Naive thymus-derived CD4-positive, alpha-beta T cell (primary cell): ENCODE measurements at regions not wholly inside any gene's neighbourhood (a gene's known extent, or its start where the extent isn't known, plus 50 kb on each side); places are given as distances from the start of the nearest gene placed in this dataset.

Experiments used
- ATAC-seq: fragments of 150-1000 bp; cut with Tn5 transposase; 2 replicates; pipeline ENCODE4 v1.10.0; 2021; ENCODE audit warnings: mild to moderate bottlenecking, moderate library complexity
- CTCF ChIA-PET: fragments of 350-600 bp; sonication (Branson Sonifier 250); formaldehyde crosslinking; loops from one replicate; lab custom pipeline; 2021; ENCODE audit warnings: antibody characterized with exemption; lab: Charles Lee
- POLR2A ChIA-PET: fragments of 350-600 bp; sonication (Branson Sonifier 250); formaldehyde crosslinking; loops from one replicate; lab custom pipeline; 2021; ENCODE audit warnings: antibody characterized with exemption, inconsistent platforms; lab: Charles Lee
- DNase-seq, 9 donors: peaks; one replicate each; pipeline versions ENCODE4 v3.0.0 to v3.0.0-alpha.2; 2020 to 2022; ENCODE audit warnings: mixed read lengths in 1 of 9
- H3K27ac ChIP-seq: one replicate; pipeline ENCODE4 v1.7.0; 2013; ENCODE audit warnings: mild to moderate bottlenecking, low read depth, low read length, moderate library complexity
- H3K27me3 ChIP-seq, 2 donors: one replicate each; pipeline ENCODE4 v1.7.0; 2013; ENCODE audit warnings: low read length in 2 of 2, mild to moderate bottlenecking in 2 of 2, moderate library complexity in 2 of 2; ENCODE audit not compliant: control insufficient read depth in 2 of 2, insufficient read depth in 2 of 2
- H3K36me3 ChIP-seq, 3 experiments: 1 replicate in 2 of 3; 2 replicates in 1 of 3; pipeline ENCODE4 v1.7.0; 2013; ENCODE audit warnings: low read length in 3 of 3, mild to moderate bottlenecking in 3 of 3, moderate library complexity in 1 of 3; ENCODE audit not compliant: insufficient read depth in 3 of 3, control insufficient read depth in 2 of 3
- H3K4me1 ChIP-seq, 2 donors: one replicate each; pipeline ENCODE4 v1.7.0; 2013; ENCODE audit warnings: low read length in 2 of 2, mild to moderate bottlenecking in 2 of 2, moderate library complexity in 1 of 2; ENCODE audit not compliant: control insufficient read depth in 2 of 2, insufficient read depth in 2 of 2
- H3K4me3 ChIP-seq: 2 replicates; pipeline ENCODE4 v1.7.0; 2013; ENCODE audit warnings: mild to moderate bottlenecking, low read length
- H3K9me3 ChIP-seq, 3 experiments: 1 replicate in 2 of 3; 2 replicates in 1 of 3; pipeline ENCODE4 v1.7.0; 2013; ENCODE audit warnings: low read length in 3 of 3; ENCODE audit not compliant: control insufficient read depth in 2 of 3
- H3K27ac Mint-ChIP-seq, 9 donors: one replicate each; pipeline ENCODE4 v1.8.0; 2020 to 2022; ENCODE audit warnings: mixed read lengths in 9 of 9, mild to moderate bottlenecking in 8 of 9, moderate library complexity in 5 of 9, inconsistent platforms in 2 of 9
- H3K27me3 Mint-ChIP-seq, 5 donors: one replicate each; pipeline ENCODE4 v1.8.0; 2021 to 2022; ENCODE audit warnings: mixed read lengths in 5 of 5, mild to moderate bottlenecking in 1 of 5
- H3K36me3 Mint-ChIP-seq, 5 donors: one replicate each; pipeline ENCODE4 v1.8.0; 2020 to 2022; ENCODE audit warnings: mixed read lengths in 5 of 5, mild to moderate bottlenecking in 3 of 5, inconsistent platforms in 1 of 5
- H3K4me1 Mint-ChIP-seq, 7 donors: one replicate each; pipeline ENCODE4 v1.8.0; 2020 to 2022; ENCODE audit warnings: mixed read lengths in 7 of 7, mild to moderate bottlenecking in 3 of 7, inconsistent platforms in 1 of 7
- H3K4me3 Mint-ChIP-seq, 10 donors: one replicate each; pipeline ENCODE4 v1.8.0; 2020 to 2022; ENCODE audit warnings: mild to moderate bottlenecking in 10 of 10, mixed read lengths in 10 of 10, moderate library complexity in 6 of 10, inconsistent platforms in 2 of 10
- H3K9me3 Mint-ChIP-seq, 11 donors: one replicate each; pipeline ENCODE4 v1.8.0; 2020 to 2022; ENCODE audit warnings: mixed read lengths in 11 of 11, mild to moderate bottlenecking in 4 of 11, inconsistent platforms in 1 of 11, moderate library complexity in 1 of 11
- intact Hi-C, 2 donors: fragments of 100-400 bp; cut with micrococcal nuclease; formaldehyde crosslinking; loops; one replicate each; pipeline ENCODE4 v1.15.1; 2023

DNA sequence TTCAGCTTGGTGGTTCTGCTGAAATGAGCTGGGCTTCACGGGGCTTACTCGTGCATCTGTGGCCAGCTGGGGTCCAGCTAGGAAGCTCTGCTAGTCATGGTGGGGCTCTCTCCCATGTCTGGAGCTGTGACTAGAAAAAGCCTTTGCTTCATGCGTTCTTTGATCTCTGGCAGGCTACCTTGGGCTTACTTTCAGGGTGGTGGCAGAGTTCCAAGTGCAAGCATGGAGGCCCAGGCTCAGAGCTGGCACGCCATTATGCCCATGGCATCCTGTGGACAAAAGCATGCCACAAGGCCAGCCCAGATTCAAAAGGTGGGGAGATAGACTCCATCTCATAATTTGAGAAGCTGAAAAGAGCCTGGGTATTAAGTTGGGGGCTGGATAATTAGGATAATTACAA lies 55.4 kb upstream of the GBA3 start:
- no peaks in the 10 kb centered on the region for H3K4me1 ChIP-seq
- no peaks in the 10 kb centered on the region for H3K9me3 ChIP-seq
- no peak overlapping the region for H3K4me3 Mint-ChIP-seq
- no peak overlapping the region for H3K27ac Mint-ChIP-seq
- H3K4me1 Mint-ChIP-seq, result no peaks in the 10 kb centered on the region
- no peak overlapping the region for H3K4me3 ChIP-seq
- no peak for DNase-seq
- POLR2A ChIA-PET, result no interaction called here
- intact Hi-C loops, result no loop called here
- H3K27ac ChIP-seq, result no peak overlapping the region
- no peaks in the 10 kb centered on the region for H3K27me3 ChIP-seq
- no peak for ATAC-seq
- H3K36me3 Mint-ChIP-seq, result peaks cover 0 to 9% (median 7%) of the 10 kb centered on the region in 5 donors
- no peaks in the 10 kb centered on the region for H3K36me3 ChIP-seq
- no peaks in the 10 kb centered on the region for H3K27me3 Mint-ChIP-seq
- CTCF ChIA-PET, result no interaction called here
- H3K9me3 Mint-ChIP-seq, result peaks cover 0 to 30% (median 13%) of the 10 kb centered on the region in 11 donors
